ENCODE measurements at regions not wholly inside any gene's neighbourhood (a gene's known extent, or its start where the extent isn't known, plus 50 kb on each side); places are given as distances from the start of the nearest gene placed in this dataset.

DNA sequence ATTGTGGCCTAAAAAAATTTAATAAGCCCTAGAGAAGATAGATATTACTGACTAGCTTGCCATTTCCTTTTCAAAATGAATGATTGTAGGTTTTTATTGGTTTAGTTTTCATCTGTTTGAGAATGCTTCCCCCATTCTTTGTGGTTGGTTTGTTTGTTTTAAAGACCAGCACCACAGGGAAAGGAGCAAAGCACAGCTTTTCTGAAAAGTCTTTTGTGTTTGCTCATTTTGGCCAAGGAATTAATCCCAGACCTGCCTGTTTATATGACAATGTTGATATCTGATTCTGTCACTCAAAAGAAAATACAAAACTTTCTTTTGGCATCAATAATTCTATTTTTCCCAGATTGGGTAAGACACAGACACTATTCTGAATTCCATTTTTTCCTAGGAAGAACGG, 312.5 kb upstream of the FLRT2 start:
- Mint-ChIP-seq H3K27me3 (no peaks in the 10 kb centered on the region), H3K4me3 (no peak overlapping the region), H3K36me3 (no peaks in the 10 kb centered on the region), H3K4me1 (no peaks in the 10 kb centered on the region), H3K27ac (no peak overlapping the region), H3K9me3 (peaks cover 2 to 4% of the 10 kb centered on the region in 2 donors)
- no peak for DNase-seq
- no peak for ATAC-seq (replicated peaks)

DNA sequence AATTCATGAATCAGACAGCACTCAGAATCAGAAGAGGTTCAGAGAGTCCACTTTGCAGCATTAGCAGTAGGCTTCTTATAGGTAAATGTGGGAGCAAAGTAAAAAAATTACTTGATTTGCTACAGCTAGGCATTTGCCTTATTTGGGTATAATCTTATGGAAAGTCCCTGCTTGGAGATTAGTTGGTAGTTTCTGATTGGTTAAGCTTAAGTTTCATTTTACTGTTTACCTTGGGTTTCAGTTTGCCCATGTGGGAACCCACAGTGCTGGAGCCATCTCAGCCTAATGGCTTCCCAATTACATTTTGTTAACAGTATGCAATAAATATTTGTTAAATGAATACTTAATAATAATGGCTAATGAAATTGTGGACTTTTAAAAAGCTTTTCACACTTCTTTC, 311.0 kb upstream of the FLRT2 start:
- Mint-ChIP-seq H3K4me1 (no peaks in the 10 kb centered on the region), H3K27me3 (no peaks in the 10 kb centered on the region), H3K4me3 (no peak overlapping the region), H3K27ac (no peak overlapping the region), H3K9me3 (peaks cover 1 to 4% of the 10 kb centered on the region in 2 donors), H3K36me3 (no peaks in the 10 kb centered on the region)
- ATAC-seq (replicated peaks), result no peak
- no peak for DNase-seq

DNA sequence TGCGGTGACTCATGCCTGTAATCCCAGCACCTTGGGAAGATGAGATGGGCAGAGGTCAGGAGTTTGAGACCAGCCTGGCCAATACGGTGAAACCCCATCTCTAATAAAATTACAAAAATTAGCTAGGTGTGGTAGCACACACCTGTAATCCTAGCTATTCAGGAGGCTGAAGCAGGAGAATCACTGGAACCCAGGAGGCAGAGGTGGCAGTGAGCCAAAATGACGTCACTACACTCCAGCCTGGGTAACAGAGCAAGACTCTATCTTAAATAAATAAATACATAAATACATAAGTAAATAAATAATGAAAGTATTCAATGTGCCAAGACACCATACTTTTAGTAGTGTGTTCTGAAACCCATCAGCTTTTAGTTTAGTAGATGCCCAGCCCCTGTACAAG, 308.1 kb upstream of the FLRT2 start:
- ATAC-seq (replicated peaks) (no peak), DNase-seq (no peak)
- Mint-ChIP-seq H3K27me3 (no peaks in the 10 kb centered on the region), H3K36me3 (no peaks in the 10 kb centered on the region), H3K4me3 (no peak overlapping the region), H3K4me1 (no peaks in the 10 kb centered on the region), H3K9me3 (peaks cover 5 to 6% of the 10 kb centered on the region in 2 donors), H3K27ac (no peak overlapping the region)

DNA sequence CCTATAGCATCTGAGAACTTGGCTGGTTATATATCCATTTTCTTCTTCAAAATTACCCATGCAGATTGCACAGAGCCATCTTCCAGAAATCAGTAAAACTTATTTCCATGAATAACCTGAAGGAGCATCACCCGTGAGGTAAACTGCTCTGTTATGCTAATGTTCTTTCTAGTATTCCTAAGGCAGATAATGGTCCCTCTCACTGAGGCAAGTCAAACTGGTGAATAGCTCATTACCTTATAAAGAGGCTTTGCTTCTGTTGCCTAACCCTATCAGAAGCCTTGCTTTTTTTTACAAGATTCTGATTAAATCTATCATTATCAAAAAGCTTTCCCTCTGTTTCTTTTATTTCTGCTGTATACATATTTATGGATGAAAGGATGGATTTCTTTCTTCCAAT, 307.6 kb upstream of the FLRT2 start:
- Mint-ChIP-seq H3K27ac (no peak overlapping the region), H3K4me3 (no peak overlapping the region), H3K27me3 (no peaks in the 10 kb centered on the region), H3K36me3 (no peaks in the 10 kb centered on the region), H3K9me3 (peaks cover 5 to 6% of the 10 kb centered on the region in 2 donors), H3K4me1 (no peaks in the 10 kb centered on the region)
- DNase-seq (no peak), ATAC-seq (replicated peaks) (no peak)

DNA sequence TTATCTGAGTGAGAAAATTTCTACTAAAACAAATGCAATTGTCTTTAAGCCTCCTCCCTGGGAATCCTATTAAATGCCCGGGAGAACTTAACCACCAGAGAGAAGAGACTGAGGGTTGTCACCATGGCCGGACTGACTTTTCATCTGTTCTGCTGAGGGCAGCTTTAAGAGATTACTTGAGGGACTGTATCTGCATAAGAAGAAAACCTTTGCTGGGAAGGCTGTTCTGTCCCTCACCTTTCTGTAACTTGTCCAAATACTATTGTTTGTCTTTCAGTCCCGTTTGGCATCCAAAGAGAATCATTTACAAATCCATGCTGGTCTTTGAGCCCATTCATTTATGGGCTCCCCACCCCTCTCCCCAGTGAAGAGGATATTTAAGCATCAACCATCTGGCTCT, 306.3 kb upstream of the FLRT2 start:
- DNase-seq (no peak), ATAC-seq (replicated peaks) (no peak)
- H3K9me3 Mint-ChIP-seq, result peaks cover 5 to 6% of the 10 kb centered on the region in 2 donors
- no peak overlapping the region for H3K4me3 Mint-ChIP-seq
- H3K27me3 Mint-ChIP-seq, result no peaks in the 10 kb centered on the region
- no peaks in the 10 kb centered on the region for H3K4me1 Mint-ChIP-seq
- no peak overlapping the region for H3K27ac Mint-ChIP-seq
- no peaks in the 10 kb centered on the region for H3K36me3 Mint-ChIP-seq

DNA sequence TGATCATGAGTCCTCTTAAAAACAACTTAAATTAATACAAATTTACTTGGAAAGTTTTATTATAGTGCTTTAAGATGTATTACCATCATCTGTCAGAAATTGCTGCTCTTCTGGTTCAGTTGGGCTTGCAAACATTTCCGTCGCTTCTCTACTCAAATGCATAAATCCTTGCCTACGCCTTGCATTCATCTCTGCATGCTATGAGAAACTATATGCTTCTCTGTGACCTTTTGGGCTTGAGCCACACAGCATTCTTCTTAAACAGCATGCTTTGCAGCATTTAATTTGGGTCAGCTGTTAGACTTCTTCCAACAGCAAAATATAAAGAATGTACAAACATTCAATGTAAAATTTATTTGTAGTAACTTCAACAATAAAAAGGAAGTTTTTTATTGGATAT, 305.7 kb upstream of the FLRT2 start:
- Mint-ChIP-seq H3K27me3 (no peaks in the 10 kb centered on the region), H3K27ac (no peak overlapping the region), H3K4me1 (no peaks in the 10 kb centered on the region), H3K9me3 (peaks cover 9 to 11% of the 10 kb centered on the region in 2 donors), H3K4me3 (no peak overlapping the region), H3K36me3 (no peaks in the 10 kb centered on the region)
- DNase-seq, result no peak
- no peak for ATAC-seq (replicated peaks)

DNA sequence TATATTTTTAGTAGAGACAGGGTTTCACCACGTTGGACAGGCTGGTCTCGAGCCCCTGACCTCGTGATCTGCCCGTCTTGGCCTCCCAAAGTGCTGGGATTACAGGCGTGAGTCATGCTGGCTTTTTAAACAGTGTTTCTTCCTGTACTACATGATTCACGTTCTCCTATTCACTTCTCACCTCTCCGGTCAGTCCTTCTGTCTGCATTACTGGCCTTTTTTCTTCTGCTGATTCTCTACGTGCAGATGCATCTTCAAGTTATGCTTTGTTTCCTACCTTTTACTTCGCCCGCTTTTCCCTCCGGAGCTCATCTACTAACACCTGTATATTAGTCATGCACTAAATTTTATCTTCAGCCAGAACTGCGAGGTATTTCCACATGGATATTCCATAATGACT, 296.2 kb upstream of the FLRT2 start:
- no peaks in the 10 kb centered on the region for H3K4me1 Mint-ChIP-seq
- no peak for DNase-seq
- peaks cover 10 to 13% of the 10 kb centered on the region in 2 donors for H3K9me3 Mint-ChIP-seq
- no peak overlapping the region for H3K27ac Mint-ChIP-seq
- ATAC-seq (replicated peaks), result no peak
- no peaks in the 10 kb centered on the region for H3K27me3 Mint-ChIP-seq
- H3K4me3 Mint-ChIP-seq, result no peak overlapping the region
- H3K36me3 Mint-ChIP-seq, result no peaks in the 10 kb centered on the region

DNA sequence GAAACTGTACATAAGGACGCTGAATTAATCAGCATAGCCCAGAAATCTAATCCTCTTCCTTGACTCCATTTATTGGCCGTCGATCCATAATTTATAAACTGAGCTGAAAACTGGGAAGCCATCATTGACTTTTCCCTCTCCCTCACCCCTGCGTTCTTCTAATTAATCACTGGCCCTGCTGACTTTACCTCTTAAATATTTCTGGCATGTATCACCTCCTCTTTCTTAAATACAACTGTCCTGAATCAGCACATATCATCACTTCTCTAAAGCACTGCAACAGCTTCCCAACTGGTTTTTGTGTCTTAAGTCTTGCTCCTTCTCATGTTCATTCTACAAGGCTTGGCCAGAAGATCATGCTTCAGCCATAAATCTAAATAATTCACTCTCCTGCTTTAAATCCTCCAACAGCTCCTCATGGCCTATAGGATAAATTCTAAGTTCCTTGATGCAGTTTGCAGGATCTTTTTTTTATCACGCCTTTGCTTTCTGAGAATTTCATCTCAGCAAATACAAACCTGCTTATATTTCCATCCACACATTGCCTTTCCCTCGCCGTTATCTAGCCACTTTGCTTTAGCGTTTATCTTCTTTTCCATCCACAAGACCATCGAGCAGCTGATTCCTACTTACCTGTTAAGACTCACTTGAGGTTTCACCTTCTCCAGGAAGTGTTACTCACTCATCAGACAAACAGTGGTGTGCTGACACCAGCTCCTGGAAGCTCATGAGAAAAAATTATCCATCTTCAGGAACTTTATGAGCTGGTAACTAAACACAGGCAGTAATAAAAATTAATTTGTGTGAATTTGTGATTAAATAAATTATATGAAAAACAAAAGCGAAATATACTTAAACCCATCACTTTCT, 295.6 kb upstream of the FLRT2 start:
- H3K36me3 Mint-ChIP-seq, result no peaks in the 10 kb centered on the region
- ATAC-seq (replicated peaks) (no peak), DNase-seq (no peak)
- peaks cover 4 to 9% of the 10 kb centered on the region in 2 donors for H3K9me3 Mint-ChIP-seq
- H3K27ac Mint-ChIP-seq, result no peak overlapping the region
- no peak overlapping the region for H3K4me3 Mint-ChIP-seq
- H3K4me1 Mint-ChIP-seq, result no peaks in the 10 kb centered on the region
- H3K27me3 Mint-ChIP-seq, result no peaks in the 10 kb centered on the region

DNA sequence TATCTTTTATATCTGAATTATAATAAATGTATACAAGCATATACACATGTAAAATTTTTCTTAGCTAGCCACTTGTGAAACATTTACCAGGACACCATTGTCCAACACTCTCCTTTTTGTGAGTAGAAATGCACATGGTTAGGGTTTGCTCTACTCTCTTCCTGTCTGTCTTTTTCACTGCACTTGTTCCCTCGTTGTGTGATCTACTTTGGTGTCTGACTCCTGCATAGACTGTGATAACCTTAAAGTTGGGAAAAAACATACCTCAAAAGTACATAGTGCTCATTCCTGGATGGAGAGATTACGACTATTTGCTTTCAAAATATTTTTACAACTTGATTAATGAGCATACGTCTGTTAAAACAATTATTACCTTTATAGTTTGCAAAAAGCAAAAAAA, 294.1 kb upstream of the FLRT2 start:
- no peaks in the 10 kb centered on the region for H3K36me3 Mint-ChIP-seq
- no peak for ATAC-seq (replicated peaks)
- no peak for DNase-seq
- H3K4me3 Mint-ChIP-seq, result no peak overlapping the region
- H3K27me3 Mint-ChIP-seq, result no peaks in the 10 kb centered on the region
- no peak overlapping the region for H3K27ac Mint-ChIP-seq
- H3K9me3 Mint-ChIP-seq, result peaks cover 0 to 5% of the 10 kb centered on the region in 2 donors
- H3K4me1 Mint-ChIP-seq, result no peaks in the 10 kb centered on the region

DNA sequence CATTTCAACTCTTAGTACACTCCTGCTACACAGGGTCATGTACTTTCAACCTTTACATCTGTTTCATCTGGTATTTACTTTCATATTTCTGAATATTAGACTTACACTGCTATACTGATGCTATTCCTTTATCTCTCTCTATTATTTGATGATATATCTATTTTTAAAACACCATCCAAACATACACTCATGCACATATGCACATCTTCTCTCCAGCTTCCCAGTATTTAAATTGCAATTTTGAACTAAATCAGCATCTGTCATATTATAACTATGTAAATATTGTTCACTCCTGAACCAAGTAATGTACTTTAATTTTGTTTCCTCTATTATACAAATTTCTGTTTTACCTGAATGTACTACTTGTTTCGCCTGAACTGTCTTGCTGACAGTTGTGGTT, 293.6 kb upstream of the FLRT2 start:
- ATAC-seq (replicated peaks) (no peak), DNase-seq (no peak)
- Mint-ChIP-seq H3K4me1 (no peaks in the 10 kb centered on the region), H3K9me3 (peaks cover 0 to 4% of the 10 kb centered on the region in 2 donors), H3K27me3 (no peaks in the 10 kb centered on the region), H3K36me3 (no peaks in the 10 kb centered on the region), H3K4me3 (no peak overlapping the region), H3K27ac (no peak overlapping the region)

DNA sequence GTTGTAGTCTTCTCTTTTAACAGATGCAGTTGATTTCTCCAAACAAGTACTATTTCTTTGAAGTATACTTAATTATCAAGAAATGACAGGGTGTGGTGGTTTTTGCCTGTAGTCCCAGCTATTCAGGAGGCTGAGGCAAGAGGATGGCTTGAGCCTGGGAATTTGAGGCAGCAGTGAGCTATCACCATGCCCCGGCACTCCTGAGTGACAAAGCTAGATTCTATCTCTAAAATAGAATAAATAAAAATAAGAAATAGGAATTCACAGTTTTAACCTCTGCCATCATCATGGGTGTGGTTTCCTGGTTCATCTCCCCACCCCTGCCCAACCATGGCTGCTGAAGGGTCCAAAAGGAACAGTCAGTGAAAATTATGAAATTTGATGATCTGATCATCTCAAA, 290.2 kb upstream of the FLRT2 start:
- Mint-ChIP-seq H3K4me1 (no peaks in the 10 kb centered on the region), H3K27ac (no peak overlapping the region), H3K9me3 (no peaks in the 10 kb centered on the region), H3K27me3 (no peaks in the 10 kb centered on the region), H3K4me3 (no peak overlapping the region), H3K36me3 (no peaks in the 10 kb centered on the region)
- ATAC-seq (replicated peaks) (no peak), DNase-seq (no peak)

DNA sequence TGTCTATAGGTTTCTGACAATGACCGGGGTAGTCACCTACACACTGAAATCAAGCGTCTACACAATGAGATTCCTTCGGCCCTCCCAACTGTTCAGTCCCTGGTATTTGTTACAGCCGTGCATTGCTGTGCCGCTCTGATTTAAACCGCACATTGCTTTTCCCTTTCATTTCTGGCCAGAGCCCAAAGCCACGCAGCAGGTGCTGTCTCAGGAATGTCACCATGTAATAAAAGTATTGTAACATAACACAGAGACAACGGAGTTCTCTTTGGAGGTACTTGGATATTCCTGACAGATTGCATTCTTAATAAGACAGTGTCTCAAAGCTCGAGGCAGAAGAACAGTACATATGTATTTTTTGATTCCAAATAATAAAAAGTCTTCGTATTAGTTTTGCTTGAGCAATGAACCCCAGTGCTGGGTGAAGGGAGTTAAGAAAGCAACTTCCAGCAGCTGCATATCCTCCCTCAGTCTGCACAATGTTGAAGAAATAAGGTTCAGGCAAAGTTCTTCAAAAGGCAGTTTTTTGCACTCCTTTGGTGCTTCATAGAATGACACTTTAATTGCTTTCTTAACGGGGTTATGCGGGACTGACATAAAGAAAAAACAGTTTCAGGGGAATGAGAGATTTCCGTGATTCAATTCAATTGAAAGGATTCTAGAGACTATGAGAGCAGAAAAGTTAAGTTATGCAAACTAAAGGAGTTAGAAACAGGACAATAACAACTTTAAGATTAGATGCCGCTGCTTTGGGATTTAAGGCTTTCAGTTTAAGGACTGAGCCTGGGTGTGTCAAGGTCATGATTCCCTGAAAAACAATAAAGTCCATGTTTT, 288.7 kb upstream of the FLRT2 start:
- Mint-ChIP-seq H3K4me3 (no peak overlapping the region), H3K27ac (no peak overlapping the region), H3K9me3 (no peaks in the 10 kb centered on the region), H3K4me1 (no peaks in the 10 kb centered on the region), H3K36me3 (no peaks in the 10 kb centered on the region), H3K27me3 (no peaks in the 10 kb centered on the region)
- ATAC-seq (replicated peaks) (no peak), DNase-seq (no peak)

DNA sequence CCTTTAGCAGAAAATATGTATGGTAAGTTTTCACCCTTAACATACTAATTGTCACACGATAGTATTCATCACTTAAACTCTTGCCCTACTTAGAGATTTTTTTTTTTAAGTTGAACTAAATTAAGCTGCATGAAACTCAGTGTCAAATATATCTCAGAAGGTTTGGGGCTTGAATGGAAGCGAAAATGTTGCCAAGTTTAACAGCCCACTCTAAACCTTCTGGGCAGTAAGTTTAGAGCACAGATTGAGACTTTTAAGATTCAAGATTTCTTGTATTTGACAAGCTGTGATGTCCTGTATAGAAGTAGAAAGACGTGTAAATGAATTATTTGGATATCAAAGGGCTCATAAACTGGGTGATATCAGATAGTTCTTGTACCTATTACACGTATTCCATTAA, 287.3 kb upstream of the FLRT2 start:
- Mint-ChIP-seq H3K27ac (no peak overlapping the region), H3K36me3 (no peaks in the 10 kb centered on the region), H3K9me3 (no peaks in the 10 kb centered on the region), H3K4me1 (no peaks in the 10 kb centered on the region), H3K4me3 (no peak overlapping the region), H3K27me3 (no peaks in the 10 kb centered on the region)
- no peak for DNase-seq
- no peak for ATAC-seq (replicated peaks)

DNA sequence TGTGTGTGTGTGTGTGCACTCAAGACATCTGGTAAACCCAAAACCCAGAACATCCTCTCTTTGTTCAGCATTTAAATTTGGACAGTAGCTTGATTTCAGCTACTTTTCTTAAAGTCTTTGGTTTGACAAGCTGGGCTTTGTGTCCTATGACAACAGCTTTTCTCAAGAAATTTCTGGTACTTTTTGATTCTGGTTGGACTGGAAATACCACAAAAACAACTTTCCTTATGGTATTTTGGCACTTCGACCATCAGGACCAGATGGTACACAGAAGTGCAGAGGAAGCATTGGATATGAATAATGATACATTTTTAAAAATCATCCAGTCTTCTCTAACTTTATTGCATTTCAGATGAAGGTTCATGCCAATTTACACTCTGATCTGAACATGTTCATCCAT, 286.6 kb upstream of the FLRT2 start:
- Mint-ChIP-seq H3K4me1 (no peaks in the 10 kb centered on the region), H3K27me3 (no peaks in the 10 kb centered on the region), H3K36me3 (no peaks in the 10 kb centered on the region), H3K9me3 (no peaks in the 10 kb centered on the region), H3K4me3 (no peak overlapping the region), H3K27ac (no peak overlapping the region)
- ATAC-seq (replicated peaks) (no peak), DNase-seq (no peak)

DNA sequence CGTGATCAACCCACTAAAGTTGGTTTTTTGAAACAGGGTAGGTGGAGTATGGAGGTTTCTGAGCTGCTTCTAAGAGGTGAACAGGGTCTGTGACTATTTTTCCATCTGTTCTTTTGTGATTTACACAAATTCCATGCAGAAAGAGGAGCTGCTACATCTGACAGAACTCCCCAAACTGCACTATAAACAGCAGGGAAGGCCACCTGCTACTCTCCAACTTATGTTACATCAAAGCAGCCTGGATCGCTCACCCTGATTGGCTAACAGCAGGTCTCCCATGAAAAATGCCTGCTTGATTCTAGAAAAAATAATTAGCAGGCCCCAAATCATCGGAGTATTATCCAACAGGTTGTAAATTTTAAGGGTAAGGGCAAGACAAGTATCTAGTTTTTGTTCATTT, 282.9 kb upstream of the FLRT2 start:
- Mint-ChIP-seq H3K36me3 (no peaks in the 10 kb centered on the region), H3K27me3 (no peaks in the 10 kb centered on the region), H3K4me3 (no peak overlapping the region), H3K4me1 (no peaks in the 10 kb centered on the region), H3K9me3 (peaks cover 0 to 2% of the 10 kb centered on the region in 2 donors), H3K27ac (no peak overlapping the region)
- ATAC-seq (replicated peaks) (no peak), DNase-seq (no peak)

All from stimulated activated naive B cell treated with anti-CD40 and anti-IgM and Interleukin-4, amounts not matched to agents 10 μg/mL and 1 μg/mL and 100 μg/mL, for 72 hours (primary cell).